HG02610 (cell line): ENCODE measurements at regions not wholly inside any gene's neighbourhood (a gene's known extent, or its start where the extent isn't known, plus 50 kb on each side); places are given as distances from the start of the nearest gene placed in this dataset.

Experiments
- ATAC-seq: cut with Tn5 transposase; IDR thresholded peaks from one replicate; pipeline ENCODE4 v1.9.1; 2021; ENCODE audit warnings: mild to moderate bottlenecking, moderate library complexity; ENCODE audit not compliant: unreplicated experiment

- no peak for ATAC-seq
Measured at GRCh38 chr18:41553716-41554115, 401.3 kb upstream of the PIK3C3 start.

GRCh38 chr18:41548521-41549260 is 406.3 kb upstream of the PIK3C3 start:
- no peak for ATAC-seq

GRCh38 chr18:41545091-41545888 is 409.7 kb upstream of the PIK3C3 start:
- ATAC-seq: no peak

GRCh38 chr18:41543815-41544214 is 411.2 kb upstream of the PIK3C3 start:
- ATAC-seq: no peak

GRCh38 chr18:41540237-41540871 is 414.7 kb upstream of the PIK3C3 start:
- no peak for ATAC-seq

GRCh38 chr18:41538751-41539150 is 416.3 kb upstream of the PIK3C3 start:
- no peak for ATAC-seq

- no peak for ATAC-seq
Measured at GRCh38 chr18:41537666-41538065, 417.4 kb upstream of the PIK3C3 start.

- no peak for ATAC-seq
Measured at GRCh38 chr18:41532344-41533086, 422.5 kb upstream of the PIK3C3 start.

GRCh38 chr18:41530970-41531369 is 424.1 kb upstream of the PIK3C3 start:
- no peak for ATAC-seq

- no peak for ATAC-seq
Measured at GRCh38 chr18:41529093-41529492, 425.9 kb upstream of the PIK3C3 start.

GRCh38 chr18:41526054-41526453 is 429.0 kb upstream of the PIK3C3 start:
- ATAC-seq: no peak

GRCh38 chr18:41524674-41525470 is 430.2 kb upstream of the PIK3C3 start:
- ATAC-seq: no peak

GRCh38 chr18:41517142-41517541 is 437.9 kb upstream of the PIK3C3 start:
- ATAC-seq: no peak

GRCh38 chr18:41513438-41513837 is 441.6 kb upstream of the PIK3C3 start:
- no peak for ATAC-seq

GRCh38 chr18:41504316-41504715 is 450.7 kb upstream of the PIK3C3 start:
- no peak for ATAC-seq

- no peak for ATAC-seq
Measured at GRCh38 chr18:41501848-41502247, 453.2 kb upstream of the PIK3C3 start.

- no peak for ATAC-seq
Measured at GRCh38 chr18:41499345-41499744, 455.7 kb upstream of the PIK3C3 start.

GRCh38 chr18:41490861-41491260 is 464.2 kb upstream of the PIK3C3 start:
- no peak for ATAC-seq

GRCh38 chr18:41486575-41486974 is 468.5 kb upstream of the PIK3C3 start:
- ATAC-seq: no peak

GRCh38 chr18:41484069-41484468 is 471.0 kb upstream of the PIK3C3 start:
- no peak for ATAC-seq
